Choroid plexus epithelial cell (primary cell): ENCODE measurements at regions not wholly inside any gene's neighbourhood (a gene's known extent, or its start where the extent isn't known, plus 50 kb on each side); places are given as distances from the start of the nearest gene placed in this dataset.

Source experiments
- DNase-seq: peaks from one replicate; pipeline ENCODE4 v3.0.0-alpha.2; 2010; ENCODE audit warnings: low read depth
- H3K4me3 ChIP-seq: 2 replicates; pipeline ENCODE4 v1.5.1; 2011; ENCODE audit warnings: low read depth, mild to moderate bottlenecking, control low read depth, low read length, moderate library complexity
- CTCF ChIP-seq: conservative IDR thresholded peaks from 2 replicates; pipeline ENCODE4 v1.5.1; 2011; ENCODE audit warnings: low read depth, mild to moderate bottlenecking, control low read depth, inconsistent platforms, low read length, moderate library complexity

- DNase-seq: no peak
- TF ChIP-seq CTCF: no peak
Observed at GRCh38 chr3:194877291-194878119, 191.8 kb downstream of the FAM43A start.

GRCh38 chr3:194879126-194879877 lies 193.6 kb downstream of the FAM43A start:
- no peak for TF ChIP-seq CTCF
- DNase-seq: no peak
- no peak overlapping the region for H3K4me3 ChIP-seq

More at GRCh38 chr3:194877291-194878119, 191.8 kb downstream of the FAM43A start:
- no peak overlapping the region for H3K4me3 ChIP-seq

GRCh38 chr3:194879991-194880939 lies 194.6 kb downstream of the FAM43A start:
- no peak overlapping the region for H3K4me3 ChIP-seq
- TF ChIP-seq CTCF: no peak
- DNase-seq: peak; percentile 39

- DNase-seq: no peak
- H3K4me3 ChIP-seq: no peak overlapping the region
- no peak for TF ChIP-seq CTCF
Observed at GRCh38 chr3:194880940-194881925, 195.6 kb downstream of the FAM43A start.

- DNase-seq: no peak
- TF ChIP-seq CTCF: no peak
- no peak overlapping the region for H3K4me3 ChIP-seq
Observed at GRCh38 chr3:194884649-194885315, 199.1 kb downstream of the FAM43A start.
